OCI-LY3 (cell line): ENCODE measurements at regions not wholly inside any gene's neighbourhood (a gene's known extent, or its start where the extent isn't known, plus 50 kb on each side); places are given as distances from the start of the nearest gene placed in this dataset.

Experiments used
- H2AFZ ChIP-seq: fragments of 200-600, 300-600 bp; shearing (Covaris generic); 2 replicates; pipeline ENCODE4 v1.6.0; 2014; ENCODE audit warnings: antibody characterized with exemption, low read depth, low read length
- H3K27ac ChIP-seq: fragments of 200-600, 300-600 bp; sonication (generic); 2 replicates; pipeline ENCODE4 v1.5.1; 2014; ENCODE audit warnings: mild to moderate bottlenecking, low read length, moderate library complexity, mixed read lengths
- H3K27me3 ChIP-seq: fragments of 200-600, 300-600 bp; sonication (generic); 2 replicates; pipeline ENCODE4 v1.6.1; 2014; ENCODE audit warnings: low read depth, low read length, mixed read lengths
- H3K36me3 ChIP-seq: fragments of 200-600, 300-600 bp; sonication (generic); replicated peaks from 2 replicates; pipeline ENCODE3; 2014; ENCODE audit warnings: low read depth, low read length, mixed read lengths
- H3K4me1 ChIP-seq: fragments of 300-600, 200-600 bp; sonication (generic); 2 replicates; pipeline ENCODE4 v1.6.1; 2014; ENCODE audit warnings: low read length, mixed read lengths
- H3K4me2 ChIP-seq: fragments of 200-600, 300-600 bp; sonication (generic); 2 replicates; pipeline ENCODE4 v1.6.1; 2014; ENCODE audit warnings: low read length, mixed read lengths
- H3K4me3 ChIP-seq: fragments of 300-600, 200-600 bp; sonication (generic); 2 replicates; pipeline ENCODE4 v1.5.1; 2014; ENCODE audit warnings: antibody characterized with exemption, mild to moderate bottlenecking, low read length, moderate library complexity
- H3K79me2 ChIP-seq: fragments of 300-600, 200-600 bp; shearing (Covaris generic); 2 replicates; pipeline ENCODE4 v1.6.1; 2014; ENCODE audit warnings: mild to moderate bottlenecking, low read length, mixed read lengths
- H3K9ac ChIP-seq: fragments of 300-600, 200-600 bp; shearing (Covaris generic); 2 replicates; pipeline ENCODE4 v1.6.0; 2014; ENCODE audit warnings: mild to moderate bottlenecking, low read length, moderate library complexity
- H3K9me3 ChIP-seq: fragments of 200-600, 300-600 bp; shearing (Covaris generic); 2 replicates; pipeline ENCODE4 v1.6.1; 2014; ENCODE audit warnings: low read length, mixed read lengths; ENCODE audit not compliant: insufficient read depth
- H4K20me1 ChIP-seq: fragments of 200-600, 300-600 bp; sonication (generic); 2 replicates; pipeline ENCODE4 v1.6.1; 2016; ENCODE audit warnings: low read length, mixed read lengths; ENCODE audit not compliant: insufficient read depth
- CTCF ChIP-seq: fragments of 200-600, 300-600 bp; sonication (generic); IDR thresholded peaks from 2 replicates; pipeline ENCODE4 v1.5.1; 2014; ENCODE audit warnings: antibody characterized with exemption, low read length, low read depth
- EZH2phosphoT487 ChIP-seq: fragments of 200-600 bp; shearing (Covaris generic); IDR thresholded peaks from 2 replicates; pipeline ENCODE4 v1.6.1; 2018; ENCODE audit warnings: antibody characterized with exemption, mixed run types, low read depth

- Histone ChIP-seq H2AFZ (no peak overlapping the region), H3K9ac (no peak overlapping the region), H3K9me3 (no peaks in the 10 kb centered on the region), H4K20me1 (no peaks in the 10 kb centered on the region), H3K36me3 (no peaks in the 10 kb centered on the region), H3K4me3 (no peak overlapping the region), H3K4me2 (no peak overlapping the region), H3K4me1 (peaks cover 2% of the 10 kb centered on the region; the same call in 1 of the 2 replicates), H3K79me2 (no peaks in the 10 kb centered on the region), H3K27ac (no peak overlapping the region), H3K27me3 (no peaks in the 10 kb centered on the region)
- TF ChIP-seq CTCF (no peak), EZH2phosphoT487 (no peak)
These were observed 298.9 kb downstream of the SHOX2 start for GRCh38 chr3:157807280-157807679.

GRCh38 chr3:157805538-157805937 is 300.7 kb downstream of the SHOX2 start:
- Histone ChIP-seq H3K27ac (no peak overlapping the region), H4K20me1 (no peaks in the 10 kb centered on the region), H3K9me3 (no peaks in the 10 kb centered on the region), H3K4me2 (no peak overlapping the region), H3K79me2 (no peaks in the 10 kb centered on the region), H3K36me3 (no peaks in the 10 kb centered on the region), H3K4me3 (no peak overlapping the region), H2AFZ (no peak overlapping the region), H3K27me3 (no peaks in the 10 kb centered on the region), H3K4me1 (no peaks in the 10 kb centered on the region), H3K9ac (no peak overlapping the region)
- TF ChIP-seq CTCF: no peak
- TF ChIP-seq EZH2phosphoT487: no peak

- Histone ChIP-seq H2AFZ (no peak overlapping the region), H3K79me2 (no peaks in the 10 kb centered on the region), H3K9ac (no peak overlapping the region), H4K20me1 (no peaks in the 10 kb centered on the region), H3K4me1 (no peaks in the 10 kb centered on the region), H3K4me3 (no peak overlapping the region), H3K9me3 (no peaks in the 10 kb centered on the region), H3K27me3 (no peaks in the 10 kb centered on the region), H3K27ac (no peak overlapping the region), H3K36me3 (no peaks in the 10 kb centered on the region), H3K4me2 (no peak overlapping the region)
- no peak for TF ChIP-seq EZH2phosphoT487
- TF ChIP-seq CTCF: no peak
These were observed 291.6 kb upstream of the VEPH1 start for GRCh38 chr3:157794771-157795170.

GRCh38 chr3:157793745-157794144 is 290.5 kb upstream of the VEPH1 start:
- Histone ChIP-seq H4K20me1 (no peaks in the 10 kb centered on the region), H3K27me3 (no peaks in the 10 kb centered on the region)

More at GRCh38 chr3:157793745-157794144, 290.5 kb upstream of the VEPH1 start:
- no peaks in the 10 kb centered on the region for H3K36me3 ChIP-seq
- H3K4me2 ChIP-seq: no peak overlapping the region
- no peaks in the 10 kb centered on the region for H3K79me2 ChIP-seq
- no peak overlapping the region for H3K27ac ChIP-seq
- H2AFZ ChIP-seq: no peak overlapping the region
- H3K9ac ChIP-seq: no peak overlapping the region
- H3K4me1 ChIP-seq: no peaks in the 10 kb centered on the region
- H3K4me3 ChIP-seq: no peak overlapping the region
- no peaks in the 10 kb centered on the region; the same call in 1 of the 2 replicates for H3K9me3 ChIP-seq
- TF ChIP-seq EZH2phosphoT487: no peak
- TF ChIP-seq CTCF: no peak
